ENCODE measurements at regions not wholly inside any gene's neighbourhood (a gene's known extent, or its start where the extent isn't known, plus 50 kb on each side); places are given as distances from the start of the nearest gene placed in this dataset.

DNA sequence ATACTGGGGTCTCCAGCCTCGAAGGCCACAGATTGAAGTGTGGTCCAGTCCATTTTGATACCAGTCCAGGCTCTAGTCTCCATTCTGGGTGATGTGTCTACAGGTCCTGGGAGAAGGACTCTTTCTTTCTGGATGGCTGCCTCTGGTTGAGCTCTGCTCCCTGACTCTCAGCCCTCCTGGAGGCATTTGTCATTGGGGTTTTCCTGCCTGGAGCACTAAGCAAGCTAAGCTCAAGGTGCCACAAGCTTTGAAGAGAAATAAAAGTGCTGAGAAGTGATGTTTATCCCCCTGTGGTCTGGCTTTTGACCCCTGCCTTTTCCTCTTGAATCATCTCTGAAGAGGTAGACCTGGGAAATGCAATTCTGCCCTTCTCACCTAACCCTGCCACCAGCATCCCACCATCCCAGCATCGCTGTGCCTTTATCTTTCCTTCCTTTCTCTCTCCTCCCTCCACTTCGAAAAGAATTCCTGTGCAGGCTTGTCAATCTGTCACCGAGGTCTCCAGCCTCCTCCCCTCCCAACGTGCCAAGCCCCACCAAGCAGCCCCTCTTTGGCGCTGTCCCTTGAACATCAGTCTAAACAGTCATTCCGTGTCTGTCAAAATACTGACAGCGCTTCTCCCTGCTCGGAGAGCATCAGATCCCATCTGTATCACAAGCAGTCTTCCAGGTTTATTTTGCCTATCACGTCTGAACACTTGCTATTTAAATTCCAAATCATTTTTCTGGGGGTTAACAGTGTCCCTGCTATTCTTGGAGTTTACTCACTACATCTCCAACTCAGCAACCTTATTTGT is 334.6 kb upstream of the SLC14A2 start:
- WGBS: 75% methylated on average over 10 of the region's 10 CpGs
- TF ChIP-seq, protein P1, sequence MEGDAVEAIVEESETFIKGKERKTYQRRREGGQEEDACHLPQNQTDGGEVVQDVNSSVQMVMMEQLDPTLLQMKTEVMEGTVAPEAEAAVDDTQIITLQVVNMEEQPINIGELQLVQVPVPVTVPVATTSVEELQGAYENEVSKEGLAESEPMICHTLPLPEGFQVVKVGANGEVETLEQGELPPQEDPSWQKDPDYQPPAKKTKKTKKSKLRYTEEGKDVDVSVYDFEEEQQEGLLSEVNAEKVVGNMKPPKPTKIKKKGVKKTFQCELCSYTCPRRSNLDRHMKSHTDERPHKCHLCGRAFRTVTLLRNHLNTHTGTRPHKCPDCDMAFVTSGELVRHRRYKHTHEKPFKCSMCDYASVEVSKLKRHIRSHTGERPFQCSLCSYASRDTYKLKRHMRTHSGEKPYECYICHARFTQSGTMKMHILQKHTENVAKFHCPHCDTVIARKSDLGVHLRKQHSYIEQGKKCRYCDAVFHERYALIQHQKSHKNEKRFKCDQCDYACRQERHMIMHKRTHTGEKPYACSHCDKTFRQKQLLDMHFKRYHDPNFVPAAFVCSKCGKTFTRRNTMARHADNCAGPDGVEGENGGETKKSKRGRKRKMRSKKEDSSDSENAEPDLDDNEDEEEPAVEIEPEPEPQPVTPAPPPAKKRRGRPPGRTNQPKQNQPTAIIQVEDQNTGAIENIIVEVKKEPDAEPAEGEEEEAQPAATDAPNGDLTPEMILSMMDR (IDR thresholded peaks at IDR 0.05): no peak
- TF ChIP-seq POLR2AphosphoS5 (IDR thresholded peaks at IDR 0.05) (no peak), POLR2A (IDR thresholded peaks at IDR 0.05) (no peak)
- Histone ChIP-seq H3K27ac (no peak overlapping the region), H3K4me1 (replicated peaks) (no peaks in the 10 kb centered on the region), H3K4me3 (no peak overlapping the region), H3K27me3 (replicated peaks; ENCODE audit: insufficient read depth) (no peaks in the 10 kb centered on the region), H3K36me3 (no peaks in the 10 kb centered on the region), H3K9me3 (no peaks in the 10 kb centered on the region)
- intact Hi-C loops (cut with DNase I): no loop called here
- no peak for DNase-seq (ENCODE audit: low spot score)

DNA sequence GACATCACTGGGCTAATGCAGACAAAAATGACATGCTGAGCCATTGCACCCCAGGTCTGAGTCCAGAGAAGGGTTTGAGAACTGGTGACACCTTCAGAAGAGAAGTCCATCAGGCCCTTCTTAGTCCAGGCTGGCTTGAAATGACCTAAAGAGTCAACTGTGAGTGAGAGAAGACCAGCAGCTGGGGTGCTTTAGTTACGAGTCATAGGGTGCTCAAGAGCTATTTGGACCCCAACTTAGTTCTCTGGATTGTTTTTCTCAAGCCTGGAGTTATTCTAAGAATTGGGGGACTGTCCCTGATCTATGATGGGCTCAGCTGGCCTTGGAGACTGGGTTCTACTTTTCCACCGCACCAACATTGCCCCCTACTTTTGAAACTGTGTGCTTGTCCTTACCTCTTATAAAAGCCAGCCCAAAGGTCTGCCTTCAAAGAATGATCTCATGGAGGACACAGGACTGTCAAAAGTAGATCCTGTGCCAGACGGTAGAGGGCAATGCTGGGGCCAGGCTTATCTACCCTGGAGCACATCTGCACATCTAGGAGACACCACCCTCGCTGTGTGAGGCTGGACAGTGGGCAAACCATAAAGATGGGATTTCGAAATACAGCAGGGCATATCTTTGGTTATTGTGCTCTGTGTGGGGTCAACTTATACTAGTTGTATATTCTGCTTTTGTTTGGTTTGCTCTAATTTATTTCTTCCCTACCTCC is 333.0 kb upstream of the SLC14A2 start:
- Histone ChIP-seq H3K9me3 (no peaks in the 10 kb centered on the region), H3K4me3 (no peak overlapping the region), H3K27me3 (replicated peaks; ENCODE audit: insufficient read depth) (no peaks in the 10 kb centered on the region), H3K27ac (no peak overlapping the region), H3K36me3 (no peaks in the 10 kb centered on the region), H3K4me1 (replicated peaks) (no peaks in the 10 kb centered on the region)
- intact Hi-C loops (cut with DNase I): no loop called here
- 94% methylated on average over 5 of the region's 5 CpGs for WGBS
- no peak for DNase-seq (ENCODE audit: low spot score)
- TF ChIP-seq POLR2A (IDR thresholded peaks at IDR 0.05) (no peak), POLR2AphosphoS5 (IDR thresholded peaks at IDR 0.05) (no peak)
- TF ChIP-seq, protein P1 (IDR thresholded peaks at IDR 0.05): no peak

DNA sequence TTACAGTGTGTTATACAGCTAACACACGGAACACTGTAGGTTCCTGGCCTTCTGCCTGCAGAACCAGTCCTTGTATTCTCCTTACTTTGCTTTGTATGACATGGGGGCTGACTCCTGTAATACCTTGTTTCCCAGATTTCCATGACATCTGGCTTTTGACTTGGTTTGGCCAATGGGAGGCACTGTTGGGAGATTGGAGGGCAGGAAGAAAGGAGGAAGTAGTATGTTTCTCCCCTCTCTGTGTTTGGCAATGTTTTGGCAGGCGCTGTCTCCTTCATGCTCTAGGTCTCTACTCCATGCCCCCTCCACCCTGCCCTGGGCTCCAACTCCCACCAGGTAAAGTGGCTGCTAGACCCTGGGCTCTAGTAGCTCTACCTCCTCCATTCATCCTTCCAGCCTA is 331.1 kb upstream of the SLC14A2 start:
- TF ChIP-seq POLR2A (IDR thresholded peaks at IDR 0.05): no peak
- TF ChIP-seq, protein P1 (IDR thresholded peaks at IDR 0.05): no peak
- no peak for TF ChIP-seq POLR2AphosphoS5 (IDR thresholded peaks at IDR 0.05)
- Histone ChIP-seq H3K27ac (no peak overlapping the region), H3K9me3 (no peaks in the 10 kb centered on the region), H3K27me3 (replicated peaks; ENCODE audit: insufficient read depth) (no peaks in the 10 kb centered on the region), H3K4me3 (no peak overlapping the region), H3K36me3 (no peaks in the 10 kb centered on the region), H3K4me1 (replicated peaks) (no peaks in the 10 kb centered on the region)
- intact Hi-C loops (cut with DNase I): no loop called here
- 93% methylated on average over 2 of the region's 2 CpGs for WGBS
- DNase-seq (ENCODE audit: low spot score): no peak

DNA sequence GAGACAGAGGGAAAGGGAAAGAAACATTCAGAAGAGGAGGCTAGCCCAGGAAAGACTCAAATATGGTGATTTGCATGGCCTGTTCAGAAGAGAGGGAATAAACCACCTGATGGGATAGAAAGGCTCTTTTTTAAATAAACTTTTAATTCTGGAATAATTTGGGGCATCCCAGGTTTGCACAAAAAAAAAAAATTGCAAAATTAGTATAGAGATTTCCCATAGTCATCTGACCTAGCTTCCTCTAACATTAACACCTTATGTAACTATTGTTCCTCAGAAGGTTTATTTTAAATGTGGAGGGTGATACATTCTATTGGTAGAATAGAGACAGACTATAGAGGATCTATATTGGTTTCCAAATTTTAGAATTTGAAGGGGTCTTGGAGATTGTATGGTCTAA is 330.4 kb upstream of the SLC14A2 start:
- H3K4me3 ChIP-seq: no peak overlapping the region
- intact Hi-C loops (cut with DNase I): no loop called here
- H3K4me1 ChIP-seq (replicated peaks): no peaks in the 10 kb centered on the region
- no peak for DNase-seq (ENCODE audit: low spot score)
- TF ChIP-seq POLR2AphosphoS5 (IDR thresholded peaks at IDR 0.05): no peak
- no peaks in the 10 kb centered on the region for H3K36me3 ChIP-seq
- H3K27me3 ChIP-seq (replicated peaks; ENCODE audit: insufficient read depth): no peaks in the 10 kb centered on the region
- no peaks in the 10 kb centered on the region for H3K9me3 ChIP-seq
- no peak overlapping the region for H3K27ac ChIP-seq

DNA sequence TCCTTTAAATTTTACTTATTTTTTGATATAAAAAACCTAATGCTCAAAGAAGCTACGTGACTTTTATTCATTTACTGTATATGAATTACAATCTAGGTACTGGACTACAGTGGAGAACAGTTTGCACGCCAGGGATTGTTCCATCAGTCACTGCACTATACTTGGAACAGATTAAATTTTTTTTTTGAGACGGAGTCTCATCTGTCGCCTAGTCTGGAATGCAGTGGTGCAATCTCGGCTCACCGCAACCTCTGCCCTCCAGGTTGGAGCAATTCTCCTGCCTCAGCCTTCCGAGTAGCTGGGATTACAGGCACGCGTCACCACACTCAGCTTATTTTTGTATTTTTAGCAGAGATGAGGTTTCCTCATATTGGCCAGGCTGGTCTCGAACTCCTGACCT is 330.0 kb upstream of the SLC14A2 start:
- no peak for DNase-seq (ENCODE audit: low spot score)
- WGBS: 86% methylated on average over 10 of the region's 10 CpGs
- H3K9me3 ChIP-seq: no peaks in the 10 kb centered on the region
- no peak overlapping the region for H3K4me3 ChIP-seq
- no peak overlapping the region for H3K27ac ChIP-seq
- intact Hi-C loops (cut with DNase I): no loop called here
- no peaks in the 10 kb centered on the region for H3K36me3 ChIP-seq
- TF ChIP-seq, protein P1 (IDR thresholded peaks at IDR 0.05): no peak
- TF ChIP-seq POLR2A (IDR thresholded peaks at IDR 0.05) (no peak), POLR2AphosphoS5 (IDR thresholded peaks at IDR 0.05) (no peak)
- no peaks in the 10 kb centered on the region for H3K27me3 ChIP-seq (replicated peaks; ENCODE audit: insufficient read depth)
- H3K4me1 ChIP-seq (replicated peaks): no peaks in the 10 kb centered on the region
